Thymus (tissue), 11 donors: ENCODE measurements at regions not wholly inside any gene's neighbourhood (a gene's known extent, or its start where the extent isn't known, plus 50 kb on each side); places are given as distances from the start of the nearest gene placed in this dataset.

Experiments
- DNase-seq, 9 donors: peaks; one replicate each; pipeline ENCODE4 v3.0.0-alpha.2; 2013; ENCODE audit warnings: low spot score in 9 of 9, low read depth in 6 of 9, missing footprints in 1 of 9
- H3K27ac ChIP-seq, 2 donors: one replicate each; pipeline ENCODE4 v1.5.1; 2013; ENCODE audit warnings: control low read depth in 1 of 2, low read depth in 1 of 2, low read length in 1 of 2, mild to moderate bottlenecking in 1 of 2, moderate library complexity in 1 of 2
- H3K27me3 ChIP-seq, 2 donors: one replicate each; pipeline ENCODE4 v1.5.1; 2013; ENCODE audit warnings: low read length in 1 of 2; ENCODE audit not compliant: control insufficient read depth in 2 of 2, insufficient read depth in 1 of 2
- H3K36me3 ChIP-seq, 2 donors: one replicate each; pipeline ENCODE4 v1.5.1; 2013; ENCODE audit warnings: low read length in 1 of 2, mild to moderate bottlenecking in 1 of 2, moderate library complexity in 1 of 2; ENCODE audit not compliant: control insufficient read depth in 2 of 2, insufficient read depth in 2 of 2
- H3K4me1 ChIP-seq, 2 donors: one replicate each; pipeline ENCODE4 v1.5.1; 2013; ENCODE audit warnings: low read length in 2 of 2; ENCODE audit not compliant: control insufficient read depth in 2 of 2, insufficient read depth in 2 of 2
- H3K4me3 ChIP-seq, 2 donors: one replicate each; pipeline ENCODE4 v1.5.1; 2013; ENCODE audit warnings: low read length in 2 of 2, control low read depth in 1 of 2, mild to moderate bottlenecking in 1 of 2
- H3K9me3 ChIP-seq, 2 donors: one replicate each; pipeline ENCODE4 v1.5.1; 2013; ENCODE audit warnings: low read length in 1 of 2, mild to moderate bottlenecking in 1 of 2; ENCODE audit not compliant: control insufficient read depth in 2 of 2, insufficient read depth in 1 of 2
- WGBS: extraction: QIAGEN DNeasy Blood & Tissue Kit; methylation state at CpG from one replicate; pipeline ENCODE4 v1.1.7; 2013; 5-methylcytosine and 5-hydroxymethylcytosine counted together
- donor health status: healthy.

- Histone ChIP-seq H3K4me1 (no peaks in the 10 kb centered on the region), H3K4me3 (no peak overlapping the region), H3K27me3 (no peaks in the 10 kb centered on the region), H3K36me3 (no peaks in the 10 kb centered on the region), H3K27ac (no peak overlapping the region), H3K9me3 (no peaks in the 10 kb centered on the region)
- no peak for DNase-seq
- 94% methylated on average over 5 of the region's 5 CpGs for WGBS
Measured at GRCh38 chr7:19318287-19318686, 173.1 kb upstream of the FERD3L start.

- Histone ChIP-seq H3K4me1 (no peaks in the 10 kb centered on the region), H3K9me3 (no peaks in the 10 kb centered on the region)
Measured at GRCh38 chr7:19317461-19317860, 172.2 kb upstream of the FERD3L start.

GRCh38 chr7:19312416-19312815, 167.2 kb upstream of the FERD3L start:
- Histone ChIP-seq H3K27ac (no peak overlapping the region), H3K4me3 (no peak overlapping the region), H3K9me3 (no peaks in the 10 kb centered on the region), H3K4me1 (no peaks in the 10 kb centered on the region), H3K27me3 (no peaks in the 10 kb centered on the region), H3K36me3 (no peaks in the 10 kb centered on the region)
- 95% methylated on average over 1 of the region's 1 CpG for whole genome bisulfite sequencing
- DNase-seq: no peak

More at GRCh38 chr7:19317461-19317860, 172.2 kb upstream of the FERD3L start:
- H3K4me3 ChIP-seq: no peak overlapping the region
- H3K27ac ChIP-seq: no peak overlapping the region
- DNase-seq: no peak
- no peaks in the 10 kb centered on the region for H3K27me3 ChIP-seq
- no peaks in the 10 kb centered on the region for H3K36me3 ChIP-seq

GRCh38 chr7:19307554-19307953, 162.3 kb upstream of the FERD3L start:
- no peaks in the 10 kb centered on the region for H3K9me3 ChIP-seq
- no peaks in the 10 kb centered on the region for H3K27me3 ChIP-seq
- H3K36me3 ChIP-seq: no peaks in the 10 kb centered on the region
- no peak for DNase-seq
- WGBS: 95% methylated on average over 4 of the region's 4 CpGs
- H3K27ac ChIP-seq: no peak overlapping the region
- no peak overlapping the region for H3K4me3 ChIP-seq
- H3K4me1 ChIP-seq: no peaks in the 10 kb centered on the region

GRCh38 chr7:19305698-19306097, 160.5 kb upstream of the FERD3L start:
- DNase-seq: no peak
- Histone ChIP-seq H3K4me3 (no peak overlapping the region), H3K4me1 (no peaks in the 10 kb centered on the region), H3K36me3 (no peaks in the 10 kb centered on the region), H3K9me3 (no peaks in the 10 kb centered on the region), H3K27ac (no peak overlapping the region), H3K27me3 (no peaks in the 10 kb centered on the region)
- 93% methylated on average over 2 of the region's 2 CpGs for WGBS

- WGBS: 97% methylated on average over 4 of the region's 4 CpGs
- no peak overlapping the region for H3K4me3 ChIP-seq
- no peak for DNase-seq
- no peaks in the 10 kb centered on the region for H3K27me3 ChIP-seq
- H3K27ac ChIP-seq: no peak overlapping the region
- no peaks in the 10 kb centered on the region for H3K36me3 ChIP-seq
- H3K9me3 ChIP-seq: no peaks in the 10 kb centered on the region
- no peaks in the 10 kb centered on the region for H3K4me1 ChIP-seq
Measured at GRCh38 chr7:19304086-19304485, 158.9 kb upstream of the FERD3L start.

- DNase-seq: no peak
- H3K36me3 ChIP-seq: no peaks in the 10 kb centered on the region
- whole genome bisulfite sequencing: 94% methylated on average over 1 of the region's 1 CpG
- no peaks in the 10 kb centered on the region for H3K27me3 ChIP-seq
- H3K4me3 ChIP-seq: no peak overlapping the region
- H3K27ac ChIP-seq: no peak overlapping the region
- H3K4me1 ChIP-seq: no peaks in the 10 kb centered on the region
- H3K9me3 ChIP-seq: no peaks in the 10 kb centered on the region
Measured at GRCh38 chr7:19302731-19303130, 157.5 kb upstream of the FERD3L start.

GRCh38 chr7:19296617-19297016, 151.4 kb upstream of the FERD3L start:
- DNase-seq: no peak
- no peak overlapping the region for H3K4me3 ChIP-seq
- no peaks in the 10 kb centered on the region for H3K9me3 ChIP-seq
- no peaks in the 10 kb centered on the region for H3K4me1 ChIP-seq
- no peaks in the 10 kb centered on the region for H3K36me3 ChIP-seq
- H3K27me3 ChIP-seq: no peaks in the 10 kb centered on the region
- WGBS: 90% methylated on average over 2 of the region's 2 CpGs
- H3K27ac ChIP-seq: no peak overlapping the region

- no peak overlapping the region for H3K4me3 ChIP-seq
- no peaks in the 10 kb centered on the region for H3K36me3 ChIP-seq
- WGBS: 95% methylated on average over 5 of the region's 5 CpGs
- H3K9me3 ChIP-seq: no peaks in the 10 kb centered on the region
- H3K4me1 ChIP-seq: no peaks in the 10 kb centered on the region
- H3K27ac ChIP-seq: no peak overlapping the region
- DNase-seq: no peak
- H3K27me3 ChIP-seq: no peaks in the 10 kb centered on the region
Measured at GRCh38 chr7:19295376-19295775, 150.2 kb upstream of the FERD3L start.

- H3K9me3 ChIP-seq: no peaks in the 10 kb centered on the region
- no peaks in the 10 kb centered on the region for H3K27me3 ChIP-seq
- DNase-seq: no peak
- WGBS: 93% methylated on average over 5 of the region's 5 CpGs
- no peaks in the 10 kb centered on the region for H3K4me1 ChIP-seq
- H3K27ac ChIP-seq: no peak overlapping the region
- H3K4me3 ChIP-seq: no peak overlapping the region
- no peaks in the 10 kb centered on the region for H3K36me3 ChIP-seq
Measured at GRCh38 chr7:19294619-19295018, 149.4 kb upstream of the FERD3L start.
